GM12878 (cell line): ENCODE measurements at regions not wholly inside any gene's neighbourhood (a gene's known extent, or its start where the extent isn't known, plus 50 kb on each side); places are given as distances from the start of the nearest gene placed in this dataset.

Experiments
- ATAC-seq: fragments of 200-7000 bp; cut with Tn5 transposase; 3 replicates; pipeline ENCODE4 v1.9.1; 2020; ENCODE audit warnings: mild to moderate bottlenecking, moderate library complexity
- BruUV-seq: library from RNA; stranded (reverse); fragments of 400-500 nt; replicated peaks from 2 replicates; lab custom pipeline; 2021; lab: Mats Ljungman, UMichigan
- CTCF ChIA-PET: fragments of 300-600 bp; sonication (Branson Sonifier 250); formaldehyde crosslinking; extraction: SDS; loops from one replicate; lab custom pipeline; 2021; ENCODE audit warnings: inconsistent platforms; lab: Yijun Ruan, JAX
- POLR2A ChIA-PET: fragments of 350-600 bp; formaldehyde crosslinking; extraction: SDS; loops from one replicate; lab custom pipeline; 2021; ENCODE audit warnings: inconsistent platforms; lab: Charles Lee
- RAD21 ChIA-PET: fragments of 300-600 bp; sonication (Branson Sonifier 250); formaldehyde crosslinking; loops from one replicate; lab custom pipeline; 2023; ENCODE audit warnings: antibody characterized with exemption; ENCODE audit not compliant: unreplicated experiment; lab: Charles Lee
- SMC1A ChIA-PET: fragments of 300-600 bp; sonication (Branson Sonifier 250); formaldehyde crosslinking; loops from one replicate; lab custom pipeline; 2023; ENCODE audit not compliant: unreplicated experiment, uncharacterized antibody; lab: Charles Lee
- DNase-seq: peaks from one replicate; pipeline ENCODE4 v3.0.0-alpha.2; 2011; ENCODE audit warnings: low read depth, low spot score
- FAIRE-seq: peaks from 3 replicates; lab custom pipeline; 2011; peaks lifted over from hg19 to GRCh38; lab: Jason Lieb, UNC
- H2AFZ ChIP-seq: 2 replicates; pipeline ENCODE4 v1.6.0; 2011; ENCODE audit warnings: low read depth, low read length, control low read depth; ENCODE audit not compliant: control insufficient read depth
- H3K27ac ChIP-seq: 2 replicates; pipeline ENCODE4 v1.5.1; 2011; ENCODE audit warnings: control low read depth; ENCODE audit not compliant: control insufficient read depth, insufficient read depth
- H3K27me3 ChIP-seq, 2 experiments: replicated peaks in 1 of 2; 2 replicates each; pipeline versions ENCODE4 v1.6.0 to v1.6.1; 2011; ENCODE audit warnings: low read length in 1 of 2; ENCODE audit not compliant: control insufficient read depth in 2 of 2, insufficient read depth in 2 of 2
- H3K36me3 ChIP-seq, 2 experiments: 2 replicates each; pipeline ENCODE4 v1.5.1; 2011; ENCODE audit warnings: low read length in 1 of 2; ENCODE audit not compliant: control insufficient read depth in 2 of 2, insufficient read depth in 2 of 2
- H3K4me1 ChIP-seq: 2 replicates; pipeline ENCODE4 v1.6.1; 2011; ENCODE audit warnings: mild to moderate bottlenecking, low read length, moderate library complexity, mixed read lengths; ENCODE audit not compliant: control insufficient read depth, insufficient read depth
- H3K4me2 ChIP-seq: 2 replicates; pipeline ENCODE4 v1.6.0; 2011; ENCODE audit warnings: control low read depth; ENCODE audit not compliant: control insufficient read depth, insufficient read depth
- H3K4me3 ChIP-seq: fragments of 200-600 bp; sonication (generic); 2 replicates; pipeline ENCODE4 v1.5.1; 2016
- H3K79me2 ChIP-seq: 2 replicates; pipeline ENCODE4 v1.6.0; 2011; ENCODE audit warnings: low read length; ENCODE audit not compliant: control insufficient read depth, insufficient read depth
- H3K9ac ChIP-seq: 2 replicates; pipeline ENCODE4 v1.8.0; 2011; ENCODE audit warnings: low read length, control low read depth, mixed read lengths; ENCODE audit not compliant: control insufficient read depth, insufficient read depth
- H3K9me3 ChIP-seq: replicated peaks from 3 replicates; pipeline ENCODE4 v1.5.1; 2011; ENCODE audit warnings: mild to moderate bottlenecking, low read length; ENCODE audit not compliant: control insufficient read depth, insufficient read depth
- H4K20me1 ChIP-seq: 2 replicates; pipeline ENCODE4 v1.6.0; 2011; ENCODE audit not compliant: control insufficient read depth, insufficient read depth
- ASH2L ChIP-seq: fragments of 300-600, 200-600 bp; sonication (generic); IDR thresholded peaks from 2 replicates; pipeline ENCODE4 v1.6.1; 2017; ENCODE audit warnings: low read depth, mild to moderate bottlenecking, borderline replicate concordance
- BACH1 ChIP-seq: fragments of 450-650 bp; IDR thresholded peaks from 2 replicates; pipeline ENCODE4 v1.6.1; 2017; ENCODE audit warnings: mild to moderate bottlenecking, borderline replicate concordance
- CHD4 ChIP-seq: fragments of 200-600 bp; sonication (generic); IDR thresholded peaks from 2 replicates; pipeline ENCODE4 v1.6.1; 2016; ENCODE audit warnings: mild to moderate bottlenecking
- DPF2 ChIP-seq: fragments of 450-650 bp; IDR thresholded peaks from 2 replicates; pipeline ENCODE4 v1.6.1; 2017; ENCODE audit warnings: mild to moderate bottlenecking
- EGR1 ChIP-seq, 2 experiments: IDR thresholded peaks; 1 replicate in 1 of 2; 2 replicates in 1 of 2; pipeline ENCODE4 v1.6.1; 2011 to 2012; ENCODE audit warnings: low read depth in 2 of 2, low read length in 2 of 2, borderline replicate concordance in 1 of 2, mild to moderate bottlenecking in 1 of 2, moderate library complexity in 1 of 2
- FOS ChIP-seq: IDR thresholded peaks from 3 replicates; pipeline ENCODE4 v1.6.1; 2011; ENCODE audit warnings: borderline replicate concordance; ENCODE audit not compliant: insufficient read length; ENCODE audit errors: extremely low read depth
- KLF5 ChIP-seq: fragments of 450-650 bp; IDR thresholded peaks from 2 replicates; pipeline ENCODE4 v1.6.1; 2014; ENCODE audit warnings: mild to moderate bottlenecking; ENCODE audit not compliant: partially characterized antibody
- MTA3 ChIP-seq: IDR thresholded peaks from 2 replicates; pipeline ENCODE4 v1.6.1; 2012; ENCODE audit warnings: low read length, inconsistent platforms, borderline replicate concordance
- NRF1 ChIP-seq: conservative IDR thresholded peaks from 2 replicates; pipeline ENCODE4 v1.6.1; 2011; ENCODE audit warnings: mild to moderate bottlenecking, low read depth, low read length, improper control_type of control experiment
- RAD21 ChIP-seq: IDR thresholded peaks from 2 replicates; pipeline ENCODE4 v1.6.1; 2011; ENCODE audit warnings: mild to moderate bottlenecking, low read depth, low read length, moderate library complexity; ENCODE audit not compliant: insufficient read depth
- TARDBP ChIP-seq: IDR thresholded peaks from 2 replicates; pipeline ENCODE4 v1.6.1; 2016; ENCODE audit warnings: borderline replicate concordance
- ZNF24 ChIP-seq: fragments of 450-650 bp; IDR thresholded peaks from 2 replicates; pipeline ENCODE4 v1.6.1; 2017; ENCODE audit warnings: antibody characterized with exemption, mild to moderate bottlenecking
- WGBS: methylation state at CpG from one replicate; pipeline ENCODE4 v1.1.6; 2016; ENCODE audit warnings: low lambda C conversion rate; ENCODE audit not compliant: insufficient replicate concordance, insufficient coverage; ENCODE audit errors: missing lambda C conversion rate; 5-methylcytosine and 5-hydroxymethylcytosine counted together
- in situ Hi-C: fragments of 300-500 bp; cut with MboI; formaldehyde crosslinking; loops from 9 replicates; pipeline ENCODE4 v1.14.3; 2018; ENCODE audit warnings: mixed read lengths
- intact Hi-C: fragments of 100-400 bp; cut with micrococcal nuclease; formaldehyde crosslinking; loops from one replicate; pipeline ENCODE4 v1.14.2; 2022; ENCODE audit not compliant: unreplicated experiment

DNA sequence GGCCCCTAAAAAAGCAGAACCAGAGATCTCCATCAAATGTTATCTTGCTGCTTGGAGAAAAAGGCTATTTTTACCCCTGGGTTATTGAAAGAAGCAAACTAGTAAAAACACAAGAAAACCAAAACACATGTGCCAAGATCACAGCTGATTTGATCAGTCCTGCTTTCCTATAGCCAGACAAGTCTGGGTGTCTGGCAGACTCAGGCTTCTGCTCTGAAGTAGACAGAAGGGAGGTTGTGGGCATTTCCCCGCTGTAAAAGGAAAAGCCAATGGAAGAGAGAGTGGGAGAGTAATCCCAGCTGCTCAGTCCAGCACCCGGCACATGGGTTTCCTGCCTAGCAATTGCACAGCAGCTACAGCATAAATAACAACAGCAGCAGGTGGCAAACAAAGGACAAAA is 177.9 kb downstream of the PHLDA1 start:
- 0% methylated on average over 2 of the region's 2 CpGs for WGBS
- CTCF ChIA-PET = no interaction called here
- Histone ChIP-seq H3K4me2 (no peak overlapping the region), H3K9me3 (no peaks in the 10 kb centered on the region), H3K27ac (no peak overlapping the region), H3K4me1 (no peaks in the 10 kb centered on the region), H2AFZ (no peak overlapping the region), H3K27me3 (no peaks in the 10 kb centered on the region), H3K36me3 (no peaks in the 10 kb centered on the region), H3K79me2 (no peaks in the 10 kb centered on the region), H3K4me3 (no peak overlapping the region), H4K20me1 (no peaks in the 10 kb centered on the region), H3K9ac (no peak overlapping the region)
- intact Hi-C loops = no loop called here
- no TSS peak for BruUV-seq
- no peak; the same call in 1 of the 3 replicates for ATAC-seq
- SMC1A ChIA-PET = interaction anchor here (0.8 to 1.2 kb wide), 3 partner anchors 11 to 58 kb away, joined by 3 to 4 read pairs (median 3); no protein-coding TSS in a partner anchor
- in situ Hi-C loops = no loop called here
- no peak for FAIRE-seq
- DNase-seq = no peak
- TF ChIP-seq ZNF24 (no peak), KLF5 (no peak), NRF1 (no peak), CHD4 (no peak), ASH2L (no peak), BACH1 (no peak), DPF2 (no peak), MTA3 (no peak), TARDBP (no peak), EGR1 (IDR thresholded peaks at IDR 0.05; ENCODE audit: borderline replicate concordance in 1 of 2, low read depth in 2 of 2, low read length in 2 of 2) (no peak), FOS (no peak), RAD21 (no peak)
- POLR2A ChIA-PET = no interaction called here
- RAD21 ChIA-PET = interaction anchor here (0.6 kb wide), 1 partner anchor 52 kb away, joined by 3 read pairs; no protein-coding TSS in a partner anchor
